CD14-positive monocyte (primary cell): ENCODE measurements at regions not wholly inside any gene's neighbourhood (a gene's known extent, or its start where the extent isn't known, plus 50 kb on each side); places are given as distances from the start of the nearest gene placed in this dataset.
A peak's percentile ranks its signal among the peaks of the same experiment; 100 is the strongest.

ENCODE experiments used
- DNase-seq, 3 donors: peaks; one replicate each; pipeline ENCODE4 v3.0.0-alpha.2; 2011 to 2022
- H2AFZ ChIP-seq: 2 replicates; pipeline ENCODE4 v1.6.0; 2012; ENCODE audit warnings: mild to moderate bottlenecking, low read depth, low read length, inconsistent platforms; ENCODE audit not compliant: insufficient read depth, poor library complexity, severe bottlenecking
- H3K27ac ChIP-seq, 2 donors: 1 replicate in 1 of 2; 2 replicates in 1 of 2; pipeline ENCODE4 v1.5.1; 2012 to 2013; ENCODE audit warnings: low read length in 2 of 2, control low read depth in 1 of 2, inconsistent platforms in 1 of 2, low read depth in 1 of 2, mild to moderate bottlenecking in 1 of 2
- H3K27me3 ChIP-seq, 2 donors: one replicate each; pipeline versions ENCODE4 v1.6.0 to v1.6.1; 2011 to 2013; ENCODE audit warnings: low read length in 2 of 2; ENCODE audit not compliant: control insufficient read depth in 2 of 2, insufficient read depth in 2 of 2
- H3K36me3 ChIP-seq, 2 donors: replicated peaks in 1 of 2; 1 replicate in 1 of 2; 2 replicates in 1 of 2; pipeline versions ENCODE4 v1.5.1 to v1.6.1; 2012 to 2013; ENCODE audit warnings: low read length in 2 of 2, control low read depth in 1 of 2, inconsistent platforms in 1 of 2, mild to moderate bottlenecking in 1 of 2; ENCODE audit not compliant: insufficient read depth in 2 of 2, control insufficient read depth in 1 of 2
- H3K4me1 ChIP-seq, 2 donors: 1 replicate in 1 of 2; 2 replicates in 1 of 2; pipeline versions ENCODE4 v1.5.1 to v1.6.1; 2012 to 2013; ENCODE audit warnings: low read length in 2 of 2, control low read depth in 1 of 2, inconsistent platforms in 1 of 2, mild to moderate bottlenecking in 1 of 2, moderate library complexity in 1 of 2; ENCODE audit not compliant: insufficient read depth in 2 of 2, control insufficient read depth in 1 of 2
- H3K4me2 ChIP-seq: replicated peaks from 2 replicates; pipeline ENCODE3; 2012; ENCODE audit warnings: low read length, moderate library complexity, mild to moderate bottlenecking; ENCODE audit not compliant: poor library complexity, severe bottlenecking; ENCODE audit errors: extremely low read depth
- H3K4me3 ChIP-seq, 3 experiments: fragments of 200-600 bp in 1 of 3; sonication (generic) in 1 of 3; replicated peaks in 1 of 3; 1 replicate in 2 of 3; 2 replicates in 1 of 3; pipeline ENCODE4 v1.5.1; 2011 to 2013; ENCODE audit warnings: low read length in 3 of 3, mild to moderate bottlenecking in 3 of 3, control low read depth in 2 of 3, low read depth in 2 of 3, inconsistent platforms in 1 of 3, moderate library complexity in 1 of 3
- H3K79me2 ChIP-seq: 2 replicates; pipeline ENCODE4 v1.6.0; 2012; ENCODE audit warnings: mild to moderate bottlenecking, control low read depth, inconsistent platforms, low read length, moderate library complexity; ENCODE audit not compliant: insufficient read depth
- H3K9ac ChIP-seq: 2 replicates; pipeline ENCODE4 v1.6.0; 2017; ENCODE audit warnings: low read length, mild to moderate bottlenecking; ENCODE audit not compliant: insufficient read depth, poor library complexity, severe bottlenecking
- H3K9me3 ChIP-seq, 2 donors: replicated peaks in 1 of 2; 1 replicate in 1 of 2; 2 replicates in 1 of 2; pipeline versions ENCODE4 v1.5.1 to v1.6.1; 2012 to 2013; ENCODE audit warnings: low read length in 2 of 2, control low read depth in 1 of 2; ENCODE audit not compliant: control insufficient read depth in 1 of 2, insufficient read depth in 1 of 2
- H4K20me1 ChIP-seq: 2 replicates; pipeline ENCODE4 v1.6.0; 2012; ENCODE audit warnings: mild to moderate bottlenecking, low read length, control low read depth, moderate library complexity; ENCODE audit not compliant: insufficient read depth
- H3K27ac Mint-ChIP-seq, 7 donors: one replicate each; pipeline ENCODE4 v1.8.0; 2020; ENCODE audit warnings: mild to moderate bottlenecking in 7 of 7, mixed read lengths in 7 of 7, moderate library complexity in 6 of 7, inconsistent platforms in 2 of 7
- H3K27me3 Mint-ChIP-seq, 3 donors: one replicate each; pipeline ENCODE4 v1.8.0; 2021 to 2022; ENCODE audit warnings: low read depth in 3 of 3, mild to moderate bottlenecking in 3 of 3, mixed read lengths in 3 of 3, moderate library complexity in 3 of 3, inconsistent platforms in 1 of 3
- H3K36me3 Mint-ChIP-seq, 2 donors: one replicate each; pipeline ENCODE4 v1.8.0; 2020; ENCODE audit warnings: mixed read lengths in 2 of 2, inconsistent platforms in 1 of 2, mild to moderate bottlenecking in 1 of 2
- H3K4me1 Mint-ChIP-seq: one replicate; pipeline ENCODE4 v1.8.0; 2020; ENCODE audit warnings: mild to moderate bottlenecking, mixed read lengths
- H3K4me3 Mint-ChIP-seq, 2 donors: one replicate each; pipeline ENCODE4 v1.8.0; 2020; ENCODE audit warnings: mild to moderate bottlenecking in 2 of 2, mixed read lengths in 2 of 2, moderate library complexity in 1 of 2
- H3K9me3 Mint-ChIP-seq, 7 donors: one replicate each; pipeline ENCODE4 v1.8.0; 2020 to 2022; ENCODE audit warnings: mixed read lengths in 7 of 7, mild to moderate bottlenecking in 6 of 7, moderate library complexity in 6 of 7, inconsistent platforms in 2 of 7
- CTCF ChIP-seq: fragments of 200-600 bp; IDR thresholded peaks from one replicate; pipeline ENCODE4 v1.8.0; 2022; ENCODE audit warnings: antibody characterized with exemption, mild to moderate bottlenecking
- WGBS: methylation state at CpG from one replicate; pipeline ENCODE4 v1.1.5; 2013; ENCODE audit warnings: missing lambda C conversion rate; ENCODE audit not compliant: insufficient coverage; 5-methylcytosine and 5-hydroxymethylcytosine counted together
- intact Hi-C, 2 donors: fragments of 100-400 bp; cut with micrococcal nuclease; formaldehyde crosslinking; loops; one replicate each; pipeline versions ENCODE4 v1.15.0 to v1.15.1; 2023

GRCh38 chr10:89830624-89831023, 129.2 kb downstream of the KIF20B start:
- no peaks in the 10 kb centered on the region for H3K79me2 ChIP-seq
- DNase-seq = no peak
- no peak overlapping the region for H3K4me3 ChIP-seq
- H3K36me3 ChIP-seq = no peaks in the 10 kb centered on the region
- H3K9ac ChIP-seq = no peak overlapping the region
- peaks cover 0 to 3% of the 10 kb centered on the region in 2 donors for H3K9me3 ChIP-seq
- no peak overlapping the region for H3K27ac ChIP-seq
- no peak for TF ChIP-seq CTCF
- no peak overlapping the region for H3K27ac Mint-ChIP-seq
- H3K9me3 Mint-ChIP-seq = peaks cover 0 to 8% (median 3%) of the 10 kb centered on the region in 7 donors
- no peaks in the 10 kb centered on the region for H3K36me3 Mint-ChIP-seq
- H3K27me3 Mint-ChIP-seq = peaks cover 0 to 4% (median 1%) of the 10 kb centered on the region in 3 donors
- H4K20me1 ChIP-seq = no peaks in the 10 kb centered on the region
- intact Hi-C loops = no loop called here
- H3K4me2 ChIP-seq = no peak overlapping the region
- peaks cover 8 to 10% of the 10 kb centered on the region in 2 donors for H3K4me1 ChIP-seq
- no CpG with 5 or more reads among the region's 2 CpGs for WGBS
- H3K4me1 Mint-ChIP-seq = peaks cover 9% of the 10 kb centered on the region
- H2AFZ ChIP-seq = no peak overlapping the region
- no peak overlapping the region for H3K4me3 Mint-ChIP-seq
- no peaks in the 10 kb centered on the region for H3K27me3 ChIP-seq

- Histone ChIP-seq H3K4me3 (peak overlapping the region; percentile 68 to 78 (median 77)), H3K4me1 (peaks cover 8 to 9% of the 10 kb centered on the region in 2 donors), H3K79me2 (no peaks in the 10 kb centered on the region), H3K4me2 (peak overlapping the region; percentile 90), H3K27ac (peak overlapping the region in 1 of 2 donors; percentile 26), H2AFZ (peak overlapping the region; percentile 96), H4K20me1 (no peaks in the 10 kb centered on the region), H3K9me3 (no peaks in the 10 kb centered on the region), H3K9ac (peak overlapping the region; percentile 74), H3K36me3 (no peaks in the 10 kb centered on the region), H3K27me3 (no peaks in the 10 kb centered on the region)
- TF ChIP-seq CTCF = no peak
- Mint-ChIP-seq H3K27me3 (peaks cover 7 to 25% (median 24%) of the 10 kb centered on the region in 3 donors), H3K4me3 (peak overlapping the region; percentile 91 to 97), H3K4me1 (peaks cover 18% of the 10 kb centered on the region), H3K9me3 (peaks cover 0 to 5% (median 0%) of the 10 kb centered on the region in 7 donors), H3K27ac (peak overlapping the region in 3 of 7 donors; percentile 37 to 71 (median 68)), H3K36me3 (no peaks in the 10 kb centered on the region)
- DNase-seq = no peak
- WGBS = 16% methylated on average over 7 of the region's 12 CpGs
- intact Hi-C loops = no loop called here
Observed at GRCh38 chr10:89836840-89837164, 135.4 kb downstream of the KIF20B start.
